GM23338 (cell line): ENCODE measurements at regions not wholly inside any gene's neighbourhood (a gene's known extent, or its start where the extent isn't known, plus 50 kb on each side); places are given as distances from the start of the nearest gene placed in this dataset.
A peak's percentile ranks its signal among the peaks of the same experiment; 100 is the strongest.

Experiments used
- ATAC-seq: fragments of 200-7000 bp; cut with Tn5 transposase; 3 replicates; pipeline ENCODE4 v1.9.1; 2020
- DNase-seq: peaks from one replicate; pipeline ENCODE4 v3.0.0-alpha.2; 2015; ENCODE audit warnings: low spot score
- H2AFZ ChIP-seq: fragments of 200-600 bp; sonication (generic); 2 replicates; pipeline ENCODE4 v1.8.0; 2016; ENCODE audit warnings: antibody characterized with exemption, mild to moderate bottlenecking, moderate library complexity
- H3F3A ChIP-seq: fragments of 200-600 bp; sonication (generic); replicated peaks from 2 replicates; pipeline ENCODE4 v1.8.0; 2017; ENCODE audit warnings: antibody characterized with exemption, mixed run types, low read depth
- H3K27ac ChIP-seq: fragments of 200-600 bp; sonication (generic); 2 replicates; pipeline ENCODE4 v1.6.1; 2016; ENCODE audit warnings: low read depth
- H3K27me3 ChIP-seq: fragments of 200-600 bp; sonication (generic); 2 replicates; pipeline ENCODE4 v1.8.0; 2016; ENCODE audit warnings: mild to moderate bottlenecking, mixed run types, moderate library complexity; ENCODE audit not compliant: insufficient read depth
- H3K36me3 ChIP-seq: fragments of 200-600 bp; sonication (generic); 2 replicates; pipeline ENCODE4 v1.8.0; 2016; ENCODE audit warnings: mild to moderate bottlenecking; ENCODE audit not compliant: insufficient read depth
- H3K4me1 ChIP-seq: fragments of 200-600 bp; sonication (generic); 2 replicates; pipeline ENCODE4 v1.8.0; 2016; ENCODE audit warnings: mild to moderate bottlenecking, moderate library complexity; ENCODE audit not compliant: insufficient read depth
- H3K4me2 ChIP-seq: fragments of 200-600 bp; sonication (generic); 2 replicates; pipeline ENCODE4 v1.7.1; 2017; ENCODE audit warnings: mixed run types
- H3K4me3 ChIP-seq: fragments of 200-600 bp; sonication (generic); 2 replicates; pipeline ENCODE4 v1.6.1; 2016; ENCODE audit warnings: mixed run types
- H3K79me2 ChIP-seq: fragments of 200-600 bp; sonication (generic); replicated peaks from 2 replicates; pipeline ENCODE4 v1.8.0; 2017; ENCODE audit warnings: mild to moderate bottlenecking; ENCODE audit not compliant: insufficient read depth
- H3K9me2 ChIP-seq: fragments of 200-600 bp; sonication (generic); 2 replicates; pipeline ENCODE4 v1.8.0; 2017; ENCODE audit not compliant: insufficient read depth
- H4K20me1 ChIP-seq: fragments of 200-600 bp; sonication (generic); replicated peaks from 2 replicates; pipeline ENCODE4 v1.8.0; 2017; ENCODE audit warnings: mild to moderate bottlenecking; ENCODE audit not compliant: insufficient read depth
- H3K27ac Mint-ChIP-seq: 2 replicates; pipeline ENCODE4 v1.8.0; 2020; ENCODE audit warnings: inconsistent platforms, mild to moderate bottlenecking, moderate library complexity, mixed read lengths
- H3K27me3 Mint-ChIP-seq: 3 replicates; pipeline ENCODE4 v1.8.0; 2022; ENCODE audit warnings: low read depth, mild to moderate bottlenecking, moderate library complexity, mixed read lengths, inconsistent platforms; ENCODE audit not compliant: insufficient read depth, poor library complexity
- H3K36me3 Mint-ChIP-seq: 3 replicates; pipeline ENCODE4 v1.8.0; 2021; ENCODE audit warnings: low read depth, mild to moderate bottlenecking, inconsistent platforms, moderate library complexity, mixed read lengths
- H3K4me1 Mint-ChIP-seq: 3 replicates; pipeline ENCODE4 v1.8.0; 2020; ENCODE audit warnings: mild to moderate bottlenecking, inconsistent platforms, mixed read lengths
- H3K4me3 Mint-ChIP-seq: 3 replicates; pipeline ENCODE4 v1.8.0; 2021; ENCODE audit warnings: moderate library complexity, mild to moderate bottlenecking, inconsistent platforms, mixed read lengths
- H3K9me3 Mint-ChIP-seq: 3 replicates; pipeline ENCODE4 v1.8.0; 2020; ENCODE audit warnings: moderate library complexity, mild to moderate bottlenecking, inconsistent platforms, mixed read lengths
- CREB1 ChIP-seq: fragments of 250-450 bp; sonication (Bioruptor Pico); IDR thresholded peaks from 2 replicates; pipeline ENCODE4 v1.5.0; 2020; ENCODE audit warnings: low read depth, mild to moderate bottlenecking, moderate library complexity
- CTCF ChIP-seq, 2 experiments: fragments of 200-600 bp in 1 of 2; sonication (generic) in 1 of 2; conservative IDR thresholded peaks; 2 replicates each; pipeline versions ENCODE4 v1.5.1 to v1.6.1; 2016 to 2017; ENCODE audit warnings: antibody characterized with exemption in 2 of 2, low read depth in 2 of 2, mild to moderate bottlenecking in 2 of 2, moderate library complexity in 1 of 2
- EZH2 ChIP-seq: fragments of 200-600 bp; sonication (generic); IDR thresholded peaks from one replicate; pipeline ENCODE4 v1.8.0; 2017; ENCODE audit warnings: antibody characterized with exemption, mild to moderate bottlenecking, low read depth; ENCODE audit not compliant: unreplicated experiment
- EZH2phosphoT487 ChIP-seq: fragments of 200-600 bp; sonication (generic); IDR thresholded peaks from one replicate; pipeline ENCODE4 v1.8.1; 2018; ENCODE audit warnings: antibody characterized with exemption; ENCODE audit not compliant: unreplicated experiment
- JUNB ChIP-seq: IDR thresholded peaks from one replicate; pipeline ENCODE4 v1.6.1; 2016; ENCODE audit warnings: antibody characterized with exemption; ENCODE audit not compliant: unreplicated experiment
- NANOG ChIP-seq: IDR thresholded peaks from 2 replicates; pipeline ENCODE4 v1.6.1; 2016; ENCODE audit warnings: antibody characterized with exemption, borderline replicate concordance
- POLR2AphosphoS5 ChIP-seq: IDR thresholded peaks from 2 replicates; pipeline ENCODE4 v1.6.1; 2016; ENCODE audit warnings: antibody characterized with exemption, low read depth
- STAT1 ChIP-seq: IDR thresholded peaks from one replicate; pipeline ENCODE4 v1.6.1; 2016; ENCODE audit warnings: antibody characterized with exemption; ENCODE audit not compliant: unreplicated experiment
- ZNF114 ChIP-seq: fragments of 250-450 bp; sonication (Bioruptor Pico); IDR thresholded peaks from 2 replicates; pipeline ENCODE4 v1.5.0; 2020; ENCODE audit warnings: mild to moderate bottlenecking, moderate library complexity
- ZNF331 ChIP-seq: fragments of 250-450 bp; sonication (Bioruptor Pico); IDR thresholded peaks from 2 replicates; pipeline ENCODE4 v1.5.0; 2020; ENCODE audit warnings: low read depth, mild to moderate bottlenecking, moderate library complexity
- ZNF462 ChIP-seq: fragments of 250-450 bp; sonication (Bioruptor Pico); IDR thresholded peaks from 2 replicates; pipeline ENCODE4 v1.5.0; 2020; ENCODE audit warnings: mild to moderate bottlenecking, moderate library complexity
- TF ChIP-seq, protein P1 (sequence below): IDR thresholded peaks from one replicate; pipeline ENCODE4 v1.6.1; 2018; ENCODE audit warnings: antibody characterized with exemption; ENCODE audit not compliant: unreplicated experiment
- TF ChIP-seq, protein P2 (sequence below): IDR thresholded peaks from 2 replicates; pipeline ENCODE4 v1.6.1; 2016; ENCODE audit warnings: antibody characterized with exemption

GRCh38 chr5:84642324-84642723 is 257.6 kb upstream of the EDIL3 start:
- H3K27ac ChIP-seq: no peak overlapping the region
- H4K20me1 ChIP-seq: no peaks in the 10 kb centered on the region
- no peaks in the 10 kb centered on the region for H3K36me3 ChIP-seq
- no peak overlapping the region for H3K4me3 ChIP-seq
- Mint-ChIP-seq H3K27me3 (no peaks in the 10 kb centered on the region), H3K27ac (peak overlapping the region; percentile 36; the same call in 1 of the 2 replicates), H3K4me1 (peaks cover 11% of the 10 kb centered on the region; the same call in 2 of the 3 replicates), H3K9me3 (no peaks in the 10 kb centered on the region), H3K36me3 (no peaks in the 10 kb centered on the region), H3K4me3 (no peak overlapping the region)
- H3K9me2 ChIP-seq: no peaks in the 10 kb centered on the region
- no peak overlapping the region for H3K4me2 ChIP-seq
- H3K27me3 ChIP-seq: no peaks in the 10 kb centered on the region
- H3K4me1 ChIP-seq: no peaks in the 10 kb centered on the region; the same call in 1 of the 2 replicates
- H2AFZ ChIP-seq: peak overlapping the region; percentile 48
- no peak for DNase-seq
- no peak for ATAC-seq
- TF ChIP-seq, protein P1, sequence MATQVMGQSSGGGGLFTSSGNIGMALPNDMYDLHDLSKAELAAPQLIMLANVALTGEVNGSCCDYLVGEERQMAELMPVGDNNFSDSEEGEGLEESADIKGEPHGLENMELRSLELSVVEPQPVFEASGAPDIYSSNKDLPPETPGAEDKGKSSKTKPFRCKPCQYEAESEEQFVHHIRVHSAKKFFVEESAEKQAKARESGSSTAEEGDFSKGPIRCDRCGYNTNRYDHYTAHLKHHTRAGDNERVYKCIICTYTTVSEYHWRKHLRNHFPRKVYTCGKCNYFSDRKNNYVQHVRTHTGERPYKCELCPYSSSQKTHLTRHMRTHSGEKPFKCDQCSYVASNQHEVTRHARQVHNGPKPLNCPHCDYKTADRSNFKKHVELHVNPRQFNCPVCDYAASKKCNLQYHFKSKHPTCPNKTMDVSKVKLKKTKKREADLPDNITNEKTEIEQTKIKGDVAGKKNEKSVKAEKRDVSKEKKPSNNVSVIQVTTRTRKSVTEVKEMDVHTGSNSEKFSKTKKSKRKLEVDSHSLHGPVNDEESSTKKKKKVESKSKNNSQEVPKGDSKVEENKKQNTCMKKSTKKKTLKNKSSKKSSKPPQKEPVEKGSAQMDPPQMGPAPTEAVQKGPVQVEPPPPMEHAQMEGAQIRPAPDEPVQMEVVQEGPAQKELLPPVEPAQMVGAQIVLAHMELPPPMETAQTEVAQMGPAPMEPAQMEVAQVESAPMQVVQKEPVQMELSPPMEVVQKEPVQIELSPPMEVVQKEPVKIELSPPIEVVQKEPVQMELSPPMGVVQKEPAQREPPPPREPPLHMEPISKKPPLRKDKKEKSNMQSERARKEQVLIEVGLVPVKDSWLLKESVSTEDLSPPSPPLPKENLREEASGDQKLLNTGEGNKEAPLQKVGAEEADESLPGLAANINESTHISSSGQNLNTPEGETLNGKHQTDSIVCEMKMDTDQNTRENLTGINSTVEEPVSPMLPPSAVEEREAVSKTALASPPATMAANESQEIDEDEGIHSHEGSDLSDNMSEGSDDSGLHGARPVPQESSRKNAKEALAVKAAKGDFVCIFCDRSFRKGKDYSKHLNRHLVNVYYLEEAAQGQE: no peak
- no peak for TF ChIP-seq CREB1
- TF ChIP-seq POLR2AphosphoS5: no peak
- TF ChIP-seq EZH2: no peak
- TF ChIP-seq CTCF (conservative IDR thresholded peaks at IDR 0.05; ENCODE audit: low read depth in 2 of 2): no peak
- TF ChIP-seq ZNF462 (CRISPR knock-in tag): no peak
- TF ChIP-seq EZH2phosphoT487: no peak
- no peak for TF ChIP-seq JUNB
- TF ChIP-seq ZNF114 (CRISPR knock-in tag): no peak
- TF ChIP-seq NANOG: no peak
- TF ChIP-seq ZNF331 (CRISPR knock-in tag): no peak
- TF ChIP-seq, protein P2, sequence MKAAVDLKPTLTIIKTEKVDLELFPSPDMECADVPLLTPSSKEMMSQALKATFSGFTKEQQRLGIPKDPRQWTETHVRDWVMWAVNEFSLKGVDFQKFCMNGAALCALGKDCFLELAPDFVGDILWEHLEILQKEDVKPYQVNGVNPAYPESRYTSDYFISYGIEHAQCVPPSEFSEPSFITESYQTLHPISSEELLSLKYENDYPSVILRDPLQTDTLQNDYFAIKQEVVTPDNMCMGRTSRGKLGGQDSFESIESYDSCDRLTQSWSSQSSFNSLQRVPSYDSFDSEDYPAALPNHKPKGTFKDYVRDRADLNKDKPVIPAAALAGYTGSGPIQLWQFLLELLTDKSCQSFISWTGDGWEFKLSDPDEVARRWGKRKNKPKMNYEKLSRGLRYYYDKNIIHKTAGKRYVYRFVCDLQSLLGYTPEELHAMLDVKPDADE: no peak
- TF ChIP-seq STAT1: no peak
- H3K79me2 ChIP-seq: no peaks in the 10 kb centered on the region
- H3F3A ChIP-seq: no peaks in the 10 kb centered on the region
